GM12873 (cell line): ENCODE measurements at regions not wholly inside any gene's neighbourhood (a gene's known extent, or its start where the extent isn't known, plus 50 kb on each side); places are given as distances from the start of the nearest gene placed in this dataset.

ENCODE experiments used
- TF ChIP-seq, protein P1 (sequence below): IDR thresholded peaks from 2 replicates; pipeline ENCODE4 v1.5.1; 2012; ENCODE audit warnings: low read depth, mild to moderate bottlenecking, moderate library complexity, low read length, control low read depth; ENCODE audit not compliant: insufficient read depth; ENCODE audit errors: missing control alignments

DNA sequence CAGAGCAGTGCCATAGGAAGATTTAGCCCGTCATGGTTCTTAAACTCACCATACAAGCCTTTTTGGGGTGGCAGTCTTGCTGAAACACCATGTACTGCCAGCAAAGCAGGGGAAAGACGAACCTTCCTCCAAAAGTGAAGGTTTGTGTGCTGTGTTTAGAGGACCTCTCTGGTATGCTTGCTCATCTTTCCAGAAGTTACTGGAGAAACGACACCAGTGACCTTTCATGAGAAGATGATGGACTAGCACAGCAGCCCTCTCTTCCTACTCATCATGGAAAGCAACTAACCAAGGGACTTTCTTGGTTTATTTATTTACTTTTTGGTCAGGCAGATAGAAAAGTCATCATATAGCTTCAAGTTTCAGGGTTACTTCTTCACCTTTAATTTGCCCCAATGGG is 247.4 kb downstream of the PTEN start:
- TF ChIP-seq, protein P1, sequence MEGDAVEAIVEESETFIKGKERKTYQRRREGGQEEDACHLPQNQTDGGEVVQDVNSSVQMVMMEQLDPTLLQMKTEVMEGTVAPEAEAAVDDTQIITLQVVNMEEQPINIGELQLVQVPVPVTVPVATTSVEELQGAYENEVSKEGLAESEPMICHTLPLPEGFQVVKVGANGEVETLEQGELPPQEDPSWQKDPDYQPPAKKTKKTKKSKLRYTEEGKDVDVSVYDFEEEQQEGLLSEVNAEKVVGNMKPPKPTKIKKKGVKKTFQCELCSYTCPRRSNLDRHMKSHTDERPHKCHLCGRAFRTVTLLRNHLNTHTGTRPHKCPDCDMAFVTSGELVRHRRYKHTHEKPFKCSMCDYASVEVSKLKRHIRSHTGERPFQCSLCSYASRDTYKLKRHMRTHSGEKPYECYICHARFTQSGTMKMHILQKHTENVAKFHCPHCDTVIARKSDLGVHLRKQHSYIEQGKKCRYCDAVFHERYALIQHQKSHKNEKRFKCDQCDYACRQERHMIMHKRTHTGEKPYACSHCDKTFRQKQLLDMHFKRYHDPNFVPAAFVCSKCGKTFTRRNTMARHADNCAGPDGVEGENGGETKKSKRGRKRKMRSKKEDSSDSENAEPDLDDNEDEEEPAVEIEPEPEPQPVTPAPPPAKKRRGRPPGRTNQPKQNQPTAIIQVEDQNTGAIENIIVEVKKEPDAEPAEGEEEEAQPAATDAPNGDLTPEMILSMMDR, result no peak

DNA sequence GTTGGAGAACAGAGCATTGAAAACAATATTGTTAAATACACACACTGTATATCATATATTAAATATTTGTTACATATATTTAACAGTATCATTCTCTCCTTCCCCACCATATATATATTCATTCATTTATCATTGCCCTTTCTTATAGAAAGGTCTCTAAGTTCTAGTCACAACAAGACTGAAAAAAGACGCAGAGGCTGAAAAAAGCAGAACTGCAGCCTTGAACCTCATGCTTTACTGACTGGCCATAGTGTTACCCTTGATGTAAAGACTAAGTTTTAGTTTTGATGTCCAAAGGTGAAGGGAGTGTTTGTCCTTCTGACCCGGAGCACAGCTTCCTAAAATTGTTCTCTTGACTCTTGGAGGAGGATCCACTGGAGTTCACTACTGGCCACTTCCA is 247.9 kb downstream of the PTEN start:
- TF ChIP-seq, protein P1, result no peak

- TF ChIP-seq, protein P1, result no peak
Observed at GRCh38 chr10:88113232-88113631, 249.8 kb downstream of the PTEN start.

GRCh38 chr10:88113657-88114272 is 250.3 kb downstream of the PTEN start:
- TF ChIP-seq, protein P1, result no peak

GRCh38 chr10:88114368-88114767 is 250.9 kb downstream of the PTEN start:
- TF ChIP-seq, protein P1, result peak; percentile 89

DNA sequence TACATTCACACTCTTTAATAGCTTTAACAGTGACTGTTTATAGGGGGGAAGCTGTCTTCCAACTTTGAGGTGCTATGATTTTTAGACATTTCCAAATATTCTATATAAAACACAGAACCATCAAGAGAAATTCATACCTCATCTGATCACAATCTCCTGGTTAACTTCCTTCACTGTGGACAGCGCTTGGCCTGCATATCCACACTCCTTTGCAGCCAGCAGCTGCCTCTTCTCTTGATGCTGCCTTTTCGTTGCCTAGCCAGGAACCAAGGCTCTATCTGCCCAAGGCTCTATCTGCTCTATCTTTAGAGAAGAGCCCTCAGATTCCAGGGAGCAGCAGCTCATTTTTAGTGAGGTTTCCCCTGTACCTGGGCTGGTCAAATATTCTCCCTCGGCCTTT is 252.0 kb downstream of the PTEN start:
- TF ChIP-seq, protein P1, result no peak

- TF ChIP-seq, protein P1, result no peak
Observed at GRCh38 chr10:88115968-88116367, 252.5 kb downstream of the PTEN start.
